Ovary (tissue), 3 donors: ENCODE measurements at regions not wholly inside any gene's neighbourhood (a gene's known extent, or its start where the extent isn't known, plus 50 kb on each side); places are given as distances from the start of the nearest gene placed in this dataset.

ENCODE experiments used
- CTCF ChIP-seq, 3 donors: fragments of 450-650 bp in 2 of 3; fragments of 200-600 bp in 1 of 3; IDR thresholded peaks; one replicate each; pipeline versions ENCODE4 v1.5.1 to v1.8.0; 2016 to 2022; ENCODE audit warnings: antibody characterized with exemption in 3 of 3, mild to moderate bottlenecking in 1 of 3
- EP300 ChIP-seq: sonication (generic); formaldehyde crosslinking; IDR thresholded peaks from one replicate; pipeline ENCODE4 v1.6.1; 2017; ENCODE audit warnings: antibody characterized with exemption
- POLR2A ChIP-seq: fragments of 450-650 bp; IDR thresholded peaks from one replicate; pipeline ENCODE4 v1.6.1; 2017; ENCODE audit warnings: antibody characterized with exemption, mild to moderate bottlenecking, moderate library complexity
- donor health status: DM: no; HTN: no; CAD: no.

DNA sequence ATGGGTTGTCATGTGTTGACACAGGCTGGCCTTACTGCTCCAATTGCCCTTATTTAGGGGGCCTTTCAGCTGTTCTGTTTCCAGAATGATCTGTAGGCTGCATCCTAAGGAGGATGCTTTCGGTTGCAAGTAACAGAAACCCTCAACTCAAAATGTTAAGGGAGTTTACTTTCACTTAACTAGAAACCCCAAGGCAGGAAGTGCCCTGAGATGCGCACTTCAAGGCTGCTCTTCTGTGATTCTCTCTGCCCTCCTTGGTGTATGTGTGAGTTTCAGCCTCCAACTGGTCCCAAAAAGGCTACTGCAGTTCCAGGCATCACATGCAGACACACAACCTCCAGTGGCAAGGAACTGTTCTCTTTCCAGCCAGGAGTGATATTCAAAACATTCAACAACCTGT lies 97.3 kb upstream of the ATP6AP2 start:
- TF ChIP-seq CTCF (IDR thresholded peaks at IDR 0.05) (no peak), EP300 (no peak), POLR2A (no peak)
